ENCODE measurements at regions not wholly inside any gene's neighbourhood (a gene's known extent, or its start where the extent isn't known, plus 50 kb on each side); places are given as distances from the start of the nearest gene placed in this dataset.

GRCh38 chr11:134611537-134611936 lies 199.5 kb upstream of the B3GAT1 start:
- TF ChIP-seq, protein P1, sequence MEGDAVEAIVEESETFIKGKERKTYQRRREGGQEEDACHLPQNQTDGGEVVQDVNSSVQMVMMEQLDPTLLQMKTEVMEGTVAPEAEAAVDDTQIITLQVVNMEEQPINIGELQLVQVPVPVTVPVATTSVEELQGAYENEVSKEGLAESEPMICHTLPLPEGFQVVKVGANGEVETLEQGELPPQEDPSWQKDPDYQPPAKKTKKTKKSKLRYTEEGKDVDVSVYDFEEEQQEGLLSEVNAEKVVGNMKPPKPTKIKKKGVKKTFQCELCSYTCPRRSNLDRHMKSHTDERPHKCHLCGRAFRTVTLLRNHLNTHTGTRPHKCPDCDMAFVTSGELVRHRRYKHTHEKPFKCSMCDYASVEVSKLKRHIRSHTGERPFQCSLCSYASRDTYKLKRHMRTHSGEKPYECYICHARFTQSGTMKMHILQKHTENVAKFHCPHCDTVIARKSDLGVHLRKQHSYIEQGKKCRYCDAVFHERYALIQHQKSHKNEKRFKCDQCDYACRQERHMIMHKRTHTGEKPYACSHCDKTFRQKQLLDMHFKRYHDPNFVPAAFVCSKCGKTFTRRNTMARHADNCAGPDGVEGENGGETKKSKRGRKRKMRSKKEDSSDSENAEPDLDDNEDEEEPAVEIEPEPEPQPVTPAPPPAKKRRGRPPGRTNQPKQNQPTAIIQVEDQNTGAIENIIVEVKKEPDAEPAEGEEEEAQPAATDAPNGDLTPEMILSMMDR (conservative IDR thresholded peaks at IDR 0.05; ENCODE audit: low read length) = no peak
- no peak for TF ChIP-seq EZH2phosphoT487 (IDR thresholded peaks at IDR 0.05; ENCODE audit: borderline replicate concordance)

Data from Loucy (cell line).